ENCODE measurements at regions not wholly inside any gene's neighbourhood (a gene's known extent, or its start where the extent isn't known, plus 50 kb on each side); places are given as distances from the start of the nearest gene placed in this dataset.

DNA sequence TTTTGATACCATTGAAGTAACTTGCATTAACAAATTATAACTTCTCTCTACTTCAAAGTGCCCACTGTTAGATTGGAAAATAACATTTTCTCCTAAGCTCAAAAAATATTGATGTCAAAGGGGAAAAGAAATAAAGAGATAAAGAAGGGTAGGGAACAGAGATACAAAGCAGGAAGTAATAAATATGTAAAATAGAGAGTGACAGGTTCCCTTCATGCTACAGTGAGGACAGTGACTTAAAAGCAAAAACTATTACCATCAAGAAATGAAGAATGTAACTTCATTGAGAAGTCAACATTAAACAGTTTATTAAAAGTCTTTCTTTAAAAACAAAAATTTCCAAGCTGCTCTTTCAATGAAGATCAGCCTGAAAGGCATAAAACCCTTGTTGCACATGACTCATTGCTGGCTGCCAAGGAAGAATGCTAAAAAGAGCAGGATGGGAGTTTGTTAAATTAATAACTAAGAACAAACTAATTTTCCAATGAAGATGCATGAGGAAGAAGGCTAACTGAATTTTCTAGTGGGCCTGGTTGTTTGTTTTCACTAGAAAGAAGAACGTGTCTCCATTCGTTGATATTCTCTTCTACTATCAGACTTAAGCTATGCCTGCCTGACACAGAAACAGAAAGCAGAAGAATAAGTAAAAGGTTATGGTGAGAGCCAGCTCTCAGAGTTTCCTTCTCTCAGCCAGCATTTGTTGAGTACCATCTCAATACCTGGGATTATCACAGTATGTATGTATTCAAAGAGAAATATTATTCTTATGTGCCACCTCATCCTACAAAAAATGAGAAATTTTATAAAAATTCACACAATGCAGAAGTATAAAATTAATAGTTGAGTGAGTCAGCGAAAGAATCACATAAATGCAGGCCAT lies 197.8 kb upstream of the NREP start:
- Histone ChIP-seq H3K79me2 (ENCODE audit: control insufficient read depth, insufficient read depth, low read length) (no peaks in the 10 kb centered on the region), H3K9me3 (replicated peaks; ENCODE audit: control insufficient read depth, insufficient read depth, low read length) (no peaks in the 10 kb centered on the region), H3K27ac (ENCODE audit: insufficient read depth, low read depth, low read length) (no peak overlapping the region), H3K4me1 (ENCODE audit: control insufficient read depth, extremely low read depth, insufficient read depth, low read length) (no peaks in the 10 kb centered on the region), H3K4me3 (replicated peaks in 1 of 3; ENCODE audit: insufficient read depth in 1 of 3, low read depth in 1 of 3, low read length in 3 of 3) (no peak overlapping the region), H3K9me1 (replicated peaks; ENCODE audit: control insufficient read depth, extremely low read depth, insufficient read depth, low read length) (no peaks in the 10 kb centered on the region), H3K4me2 (ENCODE audit: insufficient read depth, low read length) (no peak overlapping the region), H2AFZ (ENCODE audit: low read depth, low read length) (no peak overlapping the region), H3K9ac (replicated peaks; ENCODE audit: extremely low read depth, insufficient read depth, low read length) (no peak overlapping the region), H3K27me3 (ENCODE audit: control insufficient read depth in 2 of 2, insufficient read depth in 2 of 2, low read length in 2 of 2) (no peaks in the 10 kb centered on the region), H3K36me3 (ENCODE audit: control insufficient read depth in 2 of 2, extremely low read depth in 1 of 2, insufficient read depth in 2 of 2, low read length in 2 of 2) (no peaks in the 10 kb centered on the region), H4K20me1 (replicated peaks; ENCODE audit: control insufficient read depth, extremely low read depth, insufficient read depth, low read length) (no peaks in the 10 kb centered on the region)
- BruUV-seq (replicated peaks): no TSS peak
- DNase-seq (ENCODE audit: low read depth, low spot score): no peak
- no peak for FAIRE-seq
- dilution Hi-C loops (cut with MboI; ENCODE audit: extremely low pct_ligation_motif_present, low sequenced_read_pairs): no loop called here
- TF ChIP-seq MYC (IDR thresholded peaks at IDR 0.05; ENCODE audit: low read depth, low read length): no peak
- TF ChIP-seq EZH2 (IDR thresholded peaks at IDR 0.05; ENCODE audit: borderline replicate concordance, low read depth, low read length, severe bottlenecking): no peak
- TF ChIP-seq POLR2AphosphoS5 (IDR thresholded peaks at IDR 0.05; ENCODE audit: insufficient read depth, low read depth, low read length): no peak
- TF ChIP-seq MAX (IDR thresholded peaks at IDR 0.05; ENCODE audit: insufficient read depth, insufficient read length): no peak
- no peak for TF ChIP-seq JUN (IDR thresholded peaks at IDR 0.05; ENCODE audit: borderline replicate concordance, insufficient read depth, insufficient read length, low read depth)
- no peak for TF ChIP-seq GATA2 (IDR thresholded peaks at IDR 0.05; ENCODE audit: insufficient read depth, insufficient read length, low read depth, low read length)
- intact Hi-C loops (cut with micrococcal nuclease): no loop called here
- ChIA-PET CTCF (no interaction called here), POLR2A (no interaction called here)
